DMS 273 (cell line): ENCODE measurements at regions not wholly inside any gene's neighbourhood (a gene's known extent, or its start where the extent isn't known, plus 50 kb on each side); places are given as distances from the start of the nearest gene placed in this dataset.
A peak's percentile ranks its signal among the peaks of the same experiment; 100 is the strongest.

Experiments used
- DNase-seq: peaks from one replicate; lab custom pipeline; 2025; ENCODE audit not compliant: unreplicated experiment; lab: John Stamatoyannopoulos, UW

DNA sequence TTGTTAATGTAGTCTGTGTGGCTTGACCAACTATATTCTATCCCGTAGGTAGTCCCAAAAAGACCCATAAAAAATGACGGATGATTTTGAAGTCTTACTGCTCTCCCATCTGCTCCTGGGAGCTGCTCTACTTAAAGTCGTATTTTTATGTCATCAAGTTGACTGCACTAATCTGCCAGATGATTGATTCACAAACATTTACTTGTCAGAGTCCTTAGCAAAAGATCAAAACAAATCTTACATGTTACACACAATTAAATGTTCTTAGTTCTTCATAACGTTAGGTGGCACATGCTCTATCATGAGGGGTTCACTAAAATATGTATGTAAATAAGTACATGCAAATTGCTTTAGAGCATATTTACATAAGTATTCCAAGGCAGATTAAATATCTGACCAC is 498.3 kb upstream of the LRRTM4 start:
- DNase-seq: no peak

DNA sequence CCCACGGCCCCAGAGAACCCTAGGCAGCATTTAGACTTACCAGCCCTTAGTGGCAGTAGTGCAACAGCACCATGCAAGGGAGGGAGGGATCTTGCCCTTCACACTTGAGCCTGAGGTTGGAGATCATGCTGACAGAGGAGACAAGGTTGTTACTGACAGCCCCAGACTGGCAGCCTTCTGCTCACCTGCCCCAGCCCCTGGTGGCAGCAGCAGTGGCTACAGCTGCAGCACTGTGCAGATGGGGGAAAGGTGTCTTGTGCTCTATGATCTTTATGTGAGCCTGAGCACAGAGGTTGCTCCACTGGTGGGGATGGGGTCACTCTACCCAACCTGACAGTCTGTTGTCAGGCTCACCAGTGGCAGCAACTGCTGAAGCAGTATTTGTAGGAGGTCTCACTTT is 501.2 kb upstream of the LRRTM4 start:
- DNase-seq: no peak

DNA sequence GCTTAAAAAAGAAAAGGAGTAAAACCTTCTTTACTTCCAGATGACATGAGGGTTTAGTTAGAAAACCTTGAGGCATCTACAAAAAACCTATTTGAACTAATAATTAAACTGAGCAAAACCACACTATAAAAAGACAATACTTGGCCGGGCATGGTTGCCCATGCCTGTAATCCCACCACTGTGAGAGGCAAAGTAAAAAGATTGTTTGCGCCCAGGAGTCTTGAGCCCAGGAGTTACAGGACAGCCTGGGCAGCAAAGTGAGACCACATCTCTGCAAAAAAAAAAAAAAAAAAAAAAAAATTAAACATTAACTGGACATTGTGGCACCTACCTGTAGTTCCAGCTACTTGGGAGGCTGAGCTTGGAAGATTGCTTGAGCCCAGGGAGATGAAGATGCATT is 502.8 kb upstream of the LRRTM4 start:
- no peak for DNase-seq

DNA sequence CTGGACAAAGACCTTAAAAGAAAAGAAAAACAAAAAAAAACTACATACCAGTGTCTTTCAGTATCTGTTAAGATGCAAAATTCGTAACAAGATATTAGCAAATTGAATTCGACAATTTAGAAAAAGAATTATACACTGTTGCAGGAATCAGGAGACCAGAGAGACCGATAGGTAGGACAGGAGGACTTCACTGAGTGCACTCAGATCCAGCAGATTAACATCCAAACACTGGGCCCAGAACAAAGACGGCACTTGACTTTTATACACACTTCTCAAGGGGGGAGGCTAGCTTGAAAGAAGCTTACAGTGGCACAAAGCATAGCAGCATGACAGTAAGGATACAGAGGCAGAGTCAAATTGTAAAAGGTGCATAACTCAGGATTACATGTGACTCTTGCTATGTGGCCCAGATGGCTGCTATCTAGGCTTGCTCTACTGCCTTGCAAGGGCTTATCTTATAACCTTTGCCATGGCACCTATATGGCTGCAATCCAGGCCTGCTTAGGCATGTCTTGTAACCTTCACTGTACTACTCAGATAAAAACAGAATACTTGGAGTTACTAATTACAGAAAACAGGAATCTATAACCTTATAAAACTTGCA is 507.3 kb upstream of the LRRTM4 start:
- DNase-seq: peak; percentile 0

DNA sequence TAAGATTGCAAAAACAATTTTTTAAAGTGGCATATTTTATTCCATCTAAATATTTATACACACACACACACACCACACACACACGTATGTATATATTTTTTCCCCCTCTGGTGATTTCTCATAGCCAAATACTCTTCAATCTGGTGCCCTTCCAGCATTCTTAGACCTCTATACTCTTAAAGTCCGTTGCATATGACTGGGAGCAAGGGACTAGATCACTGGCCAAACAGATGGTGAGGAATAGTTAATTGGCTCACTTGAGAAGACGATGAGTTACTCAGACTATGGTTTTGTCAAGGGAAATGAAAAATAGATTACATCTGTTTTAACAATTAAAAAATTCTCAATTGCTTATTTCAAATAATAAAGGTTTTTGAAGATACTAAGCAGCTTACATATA is 512.5 kb upstream of the LRRTM4 start:
- no peak for DNase-seq

DNA sequence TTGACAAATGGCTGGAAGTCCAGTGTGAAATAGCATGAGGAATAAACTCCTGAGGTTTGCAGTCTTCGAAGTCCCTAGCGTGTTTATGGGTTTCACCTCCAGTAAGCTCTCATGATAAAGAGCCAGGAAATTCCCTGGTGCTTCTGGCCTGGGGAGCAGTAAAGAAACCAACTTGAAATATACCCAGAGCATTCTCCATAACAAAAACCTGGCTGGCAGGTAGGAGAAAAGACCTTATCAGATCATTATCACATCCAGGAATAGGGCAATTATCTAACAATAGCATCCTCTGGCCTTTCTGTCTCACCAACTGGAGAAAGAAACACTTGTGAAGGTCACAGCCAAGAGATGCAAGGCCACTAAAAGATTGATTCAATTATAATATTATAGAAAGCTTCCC is 513.6 kb upstream of the LRRTM4 start:
- DNase-seq: no peak

DNA sequence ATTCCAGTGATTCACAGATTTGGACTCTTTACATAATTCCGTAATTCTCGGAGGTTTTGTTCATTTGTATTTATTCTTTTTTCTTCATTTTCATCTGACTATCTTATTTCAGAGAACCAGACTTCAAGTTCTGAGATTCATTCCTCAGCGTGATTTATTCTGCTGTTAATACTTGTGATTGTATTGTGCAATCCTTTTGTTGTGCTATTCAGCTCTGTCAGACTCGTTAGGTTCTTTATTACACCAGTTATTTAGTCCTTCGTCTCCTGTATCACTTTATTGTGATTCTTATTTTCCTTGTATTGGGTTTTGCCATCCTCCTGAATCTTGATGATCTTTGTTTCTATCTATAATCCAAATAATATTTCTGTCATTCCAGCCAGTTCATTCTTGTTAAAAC is 529.3 kb upstream of the LRRTM4 start:
- DNase-seq: no peak

DNA sequence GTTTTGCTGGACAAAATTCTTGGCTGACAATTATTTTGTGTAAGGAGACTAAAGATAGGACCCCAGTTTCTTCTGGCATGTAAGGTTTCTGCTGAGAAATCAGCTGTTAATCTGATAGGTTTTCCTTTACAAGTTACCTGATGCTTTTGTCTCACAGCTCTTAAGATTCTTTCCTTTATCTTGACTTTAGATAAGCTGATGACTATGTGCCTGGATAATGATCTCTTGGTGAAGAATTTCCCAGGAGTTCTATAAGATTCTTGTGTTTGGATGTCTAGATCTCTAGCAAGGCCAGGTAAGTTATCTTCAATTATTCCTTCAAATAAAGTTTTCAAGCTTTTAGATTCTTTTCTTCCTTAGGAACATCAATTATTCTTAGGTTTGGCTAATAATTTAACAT is 534.8 kb upstream of the LRRTM4 start:
- DNase-seq: no peak

DNA sequence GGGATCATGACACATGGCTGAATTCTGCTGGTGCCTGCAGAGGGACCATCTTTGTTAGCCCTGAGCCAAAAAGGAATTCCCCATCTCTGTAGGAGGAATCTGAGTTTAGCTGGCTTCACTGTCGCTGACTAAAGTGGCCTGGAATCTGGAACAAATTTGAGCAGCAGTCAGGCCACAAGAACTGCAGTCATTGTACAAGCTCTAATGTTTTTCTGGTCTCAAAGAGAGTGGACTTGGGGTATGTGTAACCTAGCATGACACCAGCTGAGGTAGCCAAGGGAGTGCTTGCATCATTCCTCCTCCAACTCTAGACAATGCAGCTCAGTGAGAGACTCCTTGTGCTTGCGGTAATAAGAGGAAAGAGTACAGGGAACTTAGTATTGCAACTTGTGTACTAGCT is 539.1 kb upstream of the LRRTM4 start:
- no peak for DNase-seq

DNA sequence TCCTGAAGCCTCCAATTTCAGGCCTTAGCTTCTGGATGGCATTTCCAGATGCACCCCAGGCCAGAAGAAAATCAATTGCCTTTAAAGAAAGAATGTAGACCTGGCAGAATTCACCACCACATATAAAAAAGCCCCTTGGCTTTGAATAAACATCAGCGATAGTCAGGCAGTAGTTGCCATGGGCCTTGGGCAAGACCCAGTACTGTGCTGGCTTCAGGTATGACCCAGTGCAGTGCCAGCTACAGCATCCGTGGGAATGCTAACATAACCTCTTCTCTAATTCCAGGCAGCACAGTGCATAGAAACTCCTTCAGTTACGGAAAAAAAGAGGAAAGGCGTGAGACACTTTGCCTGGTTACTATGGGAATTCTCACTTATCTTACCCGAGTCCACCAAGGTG is 539.6 kb upstream of the LRRTM4 start:
- DNase-seq: no peak

DNA sequence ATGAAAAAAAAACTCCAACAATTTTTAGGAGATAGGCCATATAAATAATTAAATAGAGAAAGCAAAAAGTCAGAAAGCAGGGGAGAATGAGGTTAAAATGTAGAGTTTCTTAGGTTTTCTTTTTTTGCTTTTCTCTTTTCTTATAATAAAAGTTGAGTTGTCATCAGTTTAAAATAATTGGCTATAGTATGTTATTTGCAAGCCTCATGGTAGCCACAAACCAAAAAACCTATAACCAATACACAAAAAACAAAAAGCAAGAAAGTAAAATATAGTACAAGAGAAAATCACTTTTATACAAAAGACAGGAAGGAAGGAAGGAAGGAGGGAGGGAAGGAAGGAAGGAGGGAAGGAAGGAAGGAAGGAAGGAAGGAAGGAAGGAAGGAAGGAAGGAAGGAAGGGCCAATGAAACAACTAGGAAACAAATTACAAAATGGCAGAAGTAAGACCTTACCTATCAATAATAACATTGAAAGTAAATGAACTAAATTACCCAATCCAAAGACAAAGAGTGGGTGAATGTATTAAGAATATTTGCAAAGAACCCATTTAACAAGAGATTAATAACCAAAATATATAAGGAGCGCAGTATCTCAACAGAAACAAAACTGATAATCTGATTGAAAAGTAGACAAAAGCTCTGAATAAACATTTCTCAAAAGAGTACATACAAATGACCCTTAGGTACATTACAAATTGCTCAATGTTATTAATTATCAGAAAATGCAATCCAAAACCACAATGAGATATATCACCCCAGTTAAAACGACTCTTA is 541.3 kb upstream of the LRRTM4 start:
- DNase-seq: no peak

DNA sequence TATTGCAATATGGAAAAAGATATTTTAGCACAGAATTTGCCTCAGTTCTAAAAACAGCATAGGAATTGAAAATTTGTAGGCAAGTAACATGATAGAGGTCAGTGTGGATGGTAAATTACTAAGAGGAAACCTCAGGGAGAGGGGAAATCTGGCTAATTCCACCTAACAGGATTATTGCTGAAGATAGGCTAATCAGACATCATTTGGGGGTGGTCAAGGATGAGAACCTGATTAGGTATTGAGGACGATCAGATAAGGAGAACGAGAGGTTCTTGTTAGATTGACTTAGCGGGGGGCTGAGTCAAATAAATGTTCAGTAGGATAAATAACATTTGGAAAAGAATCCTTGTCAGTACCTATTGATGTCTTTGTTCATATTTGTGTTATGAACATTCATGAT is 543.2 kb upstream of the LRRTM4 start:
- no peak for DNase-seq

DNA sequence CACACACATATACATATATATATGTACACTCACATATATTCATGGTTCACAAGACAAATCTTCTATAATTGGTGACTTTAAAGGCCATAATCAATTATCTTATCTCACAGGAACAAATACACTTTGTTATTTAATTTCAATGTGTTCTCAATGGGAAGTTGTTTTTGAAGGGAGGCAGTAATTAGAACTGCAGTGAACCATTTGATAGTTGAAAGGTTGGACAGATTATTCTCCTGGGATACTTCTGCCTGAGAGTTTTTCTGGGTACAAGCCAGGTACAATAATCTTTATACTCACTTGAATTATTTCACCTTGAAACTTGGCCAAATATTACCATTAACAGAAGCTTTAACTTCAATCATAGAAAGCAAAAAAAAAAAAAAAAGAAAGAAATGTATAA is 546.6 kb upstream of the LRRTM4 start:
- no peak for DNase-seq

DNA sequence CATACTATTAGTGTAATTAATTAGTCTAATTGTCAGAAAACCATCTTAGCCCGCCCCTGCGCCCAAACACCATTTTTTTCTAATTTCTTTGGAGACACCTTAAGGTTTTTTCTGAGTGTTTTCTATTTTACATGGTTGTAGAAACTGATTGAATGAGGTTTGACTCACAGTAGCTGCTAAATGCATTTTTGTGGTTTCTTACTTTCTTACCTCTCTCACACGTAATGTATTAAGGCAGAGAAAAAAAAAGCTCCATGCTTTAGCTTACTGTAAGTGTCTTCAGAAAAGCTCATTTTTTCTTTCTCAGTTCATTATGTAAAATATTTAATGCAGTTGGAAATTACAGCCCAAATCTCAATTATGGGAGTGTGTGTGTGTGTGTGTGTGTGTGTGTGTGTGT is 548.5 kb upstream of the LRRTM4 start:
- no peak for DNase-seq

DNA sequence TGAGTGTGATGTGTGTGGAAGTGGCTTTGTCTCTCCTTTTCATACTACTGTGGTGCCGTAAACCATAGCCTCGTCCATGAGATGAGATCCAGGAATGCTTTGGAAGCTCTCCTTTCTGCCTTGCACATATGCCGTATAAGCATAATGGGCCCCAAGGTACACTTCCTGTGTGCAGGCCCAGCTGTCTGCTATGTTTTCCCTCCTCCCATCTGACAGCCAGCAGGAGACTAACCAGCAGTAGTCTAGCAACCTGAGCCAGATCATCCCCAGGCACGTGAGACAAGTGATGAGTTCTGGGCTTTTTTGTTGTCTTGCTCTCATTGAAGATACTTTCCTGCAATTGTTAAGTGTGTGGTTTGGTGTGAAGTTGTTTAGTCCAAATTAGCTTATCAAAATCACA is 555.5 kb upstream of the LRRTM4 start:
- DNase-seq: no peak

DNA sequence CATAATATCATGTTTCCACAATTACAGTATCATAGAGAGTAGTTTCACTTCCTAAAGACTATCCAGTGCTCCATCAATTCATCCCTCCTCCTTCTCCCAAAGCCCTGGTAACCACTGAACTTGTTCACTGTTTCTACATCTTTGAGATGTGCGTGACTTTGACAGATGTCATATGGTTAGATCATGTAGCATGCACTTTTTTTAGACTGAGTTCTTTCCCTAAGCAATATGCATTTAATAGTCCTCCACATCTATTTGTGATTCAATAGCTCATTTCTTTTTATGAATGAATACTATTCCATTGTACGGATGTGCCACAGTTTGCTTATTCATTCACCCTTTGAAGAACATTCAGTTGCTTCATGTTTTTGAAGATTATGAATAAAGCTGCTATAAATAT is 560.4 kb upstream of the LRRTM4 start:
- DNase-seq: no peak

DNA sequence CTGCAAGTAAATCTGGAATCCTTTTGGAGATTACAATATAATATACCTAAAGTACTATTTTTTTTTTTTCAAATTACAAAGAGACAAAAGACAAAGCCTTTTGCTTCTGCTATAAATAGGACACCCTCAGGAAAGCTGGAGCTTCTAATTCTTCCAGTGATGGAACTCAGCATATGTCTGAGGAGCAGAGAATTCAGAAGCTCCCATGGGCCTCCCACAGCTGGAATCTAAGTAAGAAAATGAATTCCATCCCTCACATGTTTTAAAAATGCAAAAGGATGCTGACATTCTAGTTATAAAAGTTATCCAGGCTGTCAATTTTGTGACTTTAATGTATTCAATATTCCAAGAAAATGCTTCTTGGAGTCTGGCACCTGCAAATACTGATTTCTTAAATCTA is 571.3 kb upstream of the LRRTM4 start:
- DNase-seq: no peak

DNA sequence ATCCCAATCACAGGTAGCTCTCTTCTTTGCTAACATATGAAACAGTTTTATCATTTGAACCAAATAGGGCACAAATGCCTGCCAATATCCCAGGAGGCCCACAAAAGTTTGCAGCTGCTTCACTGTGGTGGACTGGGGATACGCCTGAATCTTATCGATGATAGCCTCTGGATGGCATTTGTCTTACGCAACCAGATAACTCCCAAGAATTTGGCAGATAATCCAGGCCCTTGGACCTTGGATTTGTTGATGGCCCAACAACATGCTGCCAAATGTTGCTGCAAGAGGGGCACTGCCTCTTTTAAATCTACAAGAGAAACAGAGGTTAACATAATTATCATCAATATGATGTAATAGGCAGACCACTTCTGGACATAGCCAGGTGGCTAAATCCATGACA is 587.1 kb upstream of the LRRTM4 start:
- DNase-seq: no peak

DNA sequence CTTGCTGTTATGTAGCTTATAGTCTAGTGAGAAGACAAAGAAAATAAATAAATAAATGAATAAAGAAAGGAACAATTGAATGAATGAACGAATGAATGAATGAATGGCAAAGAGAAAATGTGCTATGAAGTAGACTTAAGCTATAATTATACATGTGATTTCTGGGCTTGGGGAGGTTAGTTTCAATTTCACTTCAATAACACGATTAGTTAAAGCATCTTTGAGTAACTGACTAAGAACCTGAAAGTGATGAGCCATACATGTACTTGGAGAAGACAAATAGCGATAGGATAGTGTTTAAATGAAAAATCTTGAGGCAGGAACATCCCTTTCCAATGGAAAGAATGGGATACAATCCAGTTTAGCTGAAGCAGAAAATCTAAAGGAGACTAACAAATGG is 593.1 kb upstream of the LRRTM4 start:
- no peak for DNase-seq

DNA sequence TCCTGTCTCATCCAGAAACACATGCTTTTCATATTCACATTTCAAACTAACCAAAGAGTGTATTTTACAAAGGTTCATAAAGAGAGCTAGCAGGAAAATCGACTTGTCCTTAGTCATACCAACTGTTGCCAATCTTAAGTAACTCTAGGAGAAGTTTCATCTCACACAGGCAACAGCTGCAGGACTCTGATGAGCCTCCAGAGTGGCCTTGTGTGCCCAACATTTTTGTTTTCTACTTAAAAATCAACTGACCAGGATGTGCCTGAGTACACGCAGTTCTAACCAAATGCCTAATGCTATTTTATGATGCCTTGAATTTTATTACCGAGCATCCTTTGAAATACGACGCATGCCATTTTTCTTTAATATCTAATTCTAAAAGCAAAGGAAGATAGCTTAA is 595.9 kb upstream of the LRRTM4 start:
- no peak for DNase-seq

DNA sequence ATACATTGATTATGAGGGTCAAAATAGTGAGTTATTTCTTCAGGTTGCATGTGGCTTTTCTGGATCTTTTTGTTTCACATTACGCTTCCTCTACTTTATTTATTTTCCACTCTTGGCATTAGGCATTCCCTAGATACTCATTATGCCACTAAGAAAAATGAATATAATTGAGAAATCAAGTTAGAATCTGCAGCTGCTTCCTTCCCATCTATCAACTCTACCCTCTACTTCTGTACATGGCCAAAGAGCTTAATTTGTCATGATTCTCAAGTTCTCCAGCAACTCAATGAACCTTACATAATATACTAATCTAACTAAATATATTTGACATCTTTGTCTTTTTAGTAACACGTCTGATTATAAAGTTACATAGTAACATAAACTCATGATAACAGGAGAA is 598.1 kb upstream of the LRRTM4 start:
- no peak for DNase-seq

DNA sequence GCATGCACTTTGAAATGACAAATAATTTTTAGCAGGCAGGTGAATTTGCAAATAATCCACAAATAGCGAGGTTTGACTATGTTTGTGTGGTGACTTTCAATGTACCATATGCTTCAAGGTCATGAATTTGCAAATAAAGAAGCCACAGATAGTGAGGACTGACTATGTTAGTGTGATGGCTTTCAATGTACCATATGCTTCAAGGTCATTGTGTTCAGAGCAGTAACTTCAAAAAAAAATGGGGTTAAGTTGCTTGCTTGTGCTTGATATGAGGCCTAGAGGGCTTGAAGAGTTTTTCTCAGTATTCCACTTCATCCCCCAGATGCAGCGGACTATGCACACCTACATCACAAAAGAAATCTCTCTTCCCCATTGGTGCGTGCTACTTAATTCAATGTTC is 602.9 kb upstream of the LRRTM4 start:
- no peak for DNase-seq

DNA sequence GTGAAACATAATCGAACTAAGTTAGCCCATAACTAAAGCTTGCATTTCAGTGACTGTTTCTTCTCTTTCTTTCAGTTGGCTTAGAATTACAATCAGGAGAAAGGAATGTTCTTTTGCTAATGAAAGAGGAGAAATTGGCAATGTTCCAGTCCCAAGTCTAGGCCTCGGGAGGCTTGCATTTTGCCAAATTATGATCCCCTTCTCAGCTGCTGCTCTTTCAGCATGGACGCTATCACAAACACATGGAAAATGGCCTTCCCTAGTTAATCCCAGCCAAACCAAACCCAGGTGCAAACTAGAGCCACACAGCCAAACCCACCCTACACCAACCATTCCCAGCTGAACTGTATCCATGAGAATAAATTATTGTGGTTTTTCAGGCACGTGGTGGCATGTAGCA is 605.2 kb upstream of the LRRTM4 start:
- no peak for DNase-seq
